GM23338 (cell line): ENCODE measurements at regions not wholly inside any gene's neighbourhood (a gene's known extent, or its start where the extent isn't known, plus 50 kb on each side); places are given as distances from the start of the nearest gene placed in this dataset.

ENCODE experiments used
- ATAC-seq: fragments of 200-7000 bp; cut with Tn5 transposase; 3 replicates; pipeline ENCODE4 v1.9.1; 2020
- DNase-seq: peaks from one replicate; pipeline ENCODE4 v3.0.0-alpha.2; 2015; ENCODE audit warnings: low spot score
- H2AFZ ChIP-seq: fragments of 200-600 bp; sonication (generic); 2 replicates; pipeline ENCODE4 v1.8.0; 2016; ENCODE audit warnings: antibody characterized with exemption, mild to moderate bottlenecking, moderate library complexity
- H3F3A ChIP-seq: fragments of 200-600 bp; sonication (generic); replicated peaks from 2 replicates; pipeline ENCODE4 v1.8.0; 2017; ENCODE audit warnings: antibody characterized with exemption, mixed run types, low read depth
- H3K27ac ChIP-seq: fragments of 200-600 bp; sonication (generic); 2 replicates; pipeline ENCODE4 v1.6.1; 2016; ENCODE audit warnings: low read depth
- H3K27me3 ChIP-seq: fragments of 200-600 bp; sonication (generic); 2 replicates; pipeline ENCODE4 v1.8.0; 2016; ENCODE audit warnings: mild to moderate bottlenecking, mixed run types, moderate library complexity; ENCODE audit not compliant: insufficient read depth
- H3K36me3 ChIP-seq: fragments of 200-600 bp; sonication (generic); 2 replicates; pipeline ENCODE4 v1.8.0; 2016; ENCODE audit warnings: mild to moderate bottlenecking; ENCODE audit not compliant: insufficient read depth
- H3K4me1 ChIP-seq: fragments of 200-600 bp; sonication (generic); 2 replicates; pipeline ENCODE4 v1.8.0; 2016; ENCODE audit warnings: mild to moderate bottlenecking, moderate library complexity; ENCODE audit not compliant: insufficient read depth
- H3K4me2 ChIP-seq: fragments of 200-600 bp; sonication (generic); 2 replicates; pipeline ENCODE4 v1.7.1; 2017; ENCODE audit warnings: mixed run types
- H3K4me3 ChIP-seq: fragments of 200-600 bp; sonication (generic); 2 replicates; pipeline ENCODE4 v1.6.1; 2016; ENCODE audit warnings: mixed run types
- H3K79me2 ChIP-seq: fragments of 200-600 bp; sonication (generic); replicated peaks from 2 replicates; pipeline ENCODE4 v1.8.0; 2017; ENCODE audit warnings: mild to moderate bottlenecking; ENCODE audit not compliant: insufficient read depth
- H3K9me2 ChIP-seq: fragments of 200-600 bp; sonication (generic); 2 replicates; pipeline ENCODE4 v1.8.0; 2017; ENCODE audit not compliant: insufficient read depth
- H4K20me1 ChIP-seq: fragments of 200-600 bp; sonication (generic); replicated peaks from 2 replicates; pipeline ENCODE4 v1.8.0; 2017; ENCODE audit warnings: mild to moderate bottlenecking; ENCODE audit not compliant: insufficient read depth
- H3K27ac Mint-ChIP-seq: 2 replicates; pipeline ENCODE4 v1.8.0; 2020; ENCODE audit warnings: inconsistent platforms, mild to moderate bottlenecking, moderate library complexity, mixed read lengths
- H3K27me3 Mint-ChIP-seq: 3 replicates; pipeline ENCODE4 v1.8.0; 2022; ENCODE audit warnings: low read depth, mild to moderate bottlenecking, moderate library complexity, mixed read lengths, inconsistent platforms; ENCODE audit not compliant: insufficient read depth, poor library complexity
- H3K36me3 Mint-ChIP-seq: 3 replicates; pipeline ENCODE4 v1.8.0; 2021; ENCODE audit warnings: low read depth, mild to moderate bottlenecking, inconsistent platforms, moderate library complexity, mixed read lengths
- H3K4me1 Mint-ChIP-seq: 3 replicates; pipeline ENCODE4 v1.8.0; 2020; ENCODE audit warnings: mild to moderate bottlenecking, inconsistent platforms, mixed read lengths
- H3K4me3 Mint-ChIP-seq: 3 replicates; pipeline ENCODE4 v1.8.0; 2021; ENCODE audit warnings: moderate library complexity, mild to moderate bottlenecking, inconsistent platforms, mixed read lengths
- H3K9me3 Mint-ChIP-seq: 3 replicates; pipeline ENCODE4 v1.8.0; 2020; ENCODE audit warnings: moderate library complexity, mild to moderate bottlenecking, inconsistent platforms, mixed read lengths
- CREB1 ChIP-seq: fragments of 250-450 bp; sonication (Bioruptor Pico); IDR thresholded peaks from 2 replicates; pipeline ENCODE4 v1.5.0; 2020; ENCODE audit warnings: low read depth, mild to moderate bottlenecking, moderate library complexity
- CTCF ChIP-seq, 2 experiments: fragments of 200-600 bp in 1 of 2; sonication (generic) in 1 of 2; conservative IDR thresholded peaks; 2 replicates each; pipeline versions ENCODE4 v1.5.1 to v1.6.1; 2016 to 2017; ENCODE audit warnings: antibody characterized with exemption in 2 of 2, low read depth in 2 of 2, mild to moderate bottlenecking in 2 of 2, moderate library complexity in 1 of 2
- EZH2 ChIP-seq: fragments of 200-600 bp; sonication (generic); IDR thresholded peaks from one replicate; pipeline ENCODE4 v1.8.0; 2017; ENCODE audit warnings: antibody characterized with exemption, mild to moderate bottlenecking, low read depth; ENCODE audit not compliant: unreplicated experiment
- EZH2phosphoT487 ChIP-seq: fragments of 200-600 bp; sonication (generic); IDR thresholded peaks from one replicate; pipeline ENCODE4 v1.8.1; 2018; ENCODE audit warnings: antibody characterized with exemption; ENCODE audit not compliant: unreplicated experiment
- JUNB ChIP-seq: IDR thresholded peaks from one replicate; pipeline ENCODE4 v1.6.1; 2016; ENCODE audit warnings: antibody characterized with exemption; ENCODE audit not compliant: unreplicated experiment
- POLR2AphosphoS5 ChIP-seq: IDR thresholded peaks from 2 replicates; pipeline ENCODE4 v1.6.1; 2016; ENCODE audit warnings: antibody characterized with exemption, low read depth
- REST ChIP-seq: IDR thresholded peaks from one replicate; pipeline ENCODE4 v1.6.1; 2018; ENCODE audit warnings: antibody characterized with exemption; ENCODE audit not compliant: unreplicated experiment
- STAT1 ChIP-seq: IDR thresholded peaks from one replicate; pipeline ENCODE4 v1.6.1; 2016; ENCODE audit warnings: antibody characterized with exemption; ENCODE audit not compliant: unreplicated experiment
- ZNF114 ChIP-seq: fragments of 250-450 bp; sonication (Bioruptor Pico); IDR thresholded peaks from 2 replicates; pipeline ENCODE4 v1.5.0; 2020; ENCODE audit warnings: mild to moderate bottlenecking, moderate library complexity
- ZNF331 ChIP-seq: fragments of 250-450 bp; sonication (Bioruptor Pico); IDR thresholded peaks from 2 replicates; pipeline ENCODE4 v1.5.0; 2020; ENCODE audit warnings: low read depth, mild to moderate bottlenecking, moderate library complexity
- ZNF462 ChIP-seq: fragments of 250-450 bp; sonication (Bioruptor Pico); IDR thresholded peaks from 2 replicates; pipeline ENCODE4 v1.5.0; 2020; ENCODE audit warnings: mild to moderate bottlenecking, moderate library complexity

GRCh38 chr11:26782220-26782965, 60.5 kb upstream of the SLC5A12 start:
- ATAC-seq: no peak

More at GRCh38 chr11:26782220-26782965, 60.5 kb upstream of the SLC5A12 start:
- Mint-ChIP-seq H3K27me3 (peaks cover 2% of the 10 kb centered on the region), H3K9me3 (peaks cover 33% of the 10 kb centered on the region), H3K36me3 (peaks cover 26% of the 10 kb centered on the region), H3K27ac (no peak overlapping the region), H3K4me3 (no peak overlapping the region), H3K4me1 (no peaks in the 10 kb centered on the region)
- TF ChIP-seq EZH2phosphoT487 (no peak), JUNB (no peak), POLR2AphosphoS5 (no peak), STAT1 (no peak), REST (no peak), CTCF (conservative IDR thresholded peaks at IDR 0.05; ENCODE audit: low read depth in 2 of 2) (no peak), ZNF331 (CRISPR knock-in tag) (no peak), ZNF114 (no peak), ZNF462 (CRISPR knock-in tag) (no peak), EZH2 (no peak), CREB1 (no peak)
- no peaks in the 10 kb centered on the region for H3K9me2 ChIP-seq
- no peak overlapping the region for H3K27ac ChIP-seq
- no peaks in the 10 kb centered on the region for H4K20me1 ChIP-seq
- no peak for DNase-seq
- H3F3A ChIP-seq: no peaks in the 10 kb centered on the region
- no peaks in the 10 kb centered on the region for H3K36me3 ChIP-seq
- no peaks in the 10 kb centered on the region for H3K79me2 ChIP-seq
- H2AFZ ChIP-seq: no peak overlapping the region
- no peak overlapping the region for H3K4me2 ChIP-seq
- no peak overlapping the region for H3K4me3 ChIP-seq
- H3K27me3 ChIP-seq: no peaks in the 10 kb centered on the region
- H3K4me1 ChIP-seq: no peaks in the 10 kb centered on the region
